ENCODE measurements at regions not wholly inside any gene's neighbourhood (a gene's known extent, or its start where the extent isn't known, plus 50 kb on each side); places are given as distances from the start of the nearest gene placed in this dataset.

DNA sequence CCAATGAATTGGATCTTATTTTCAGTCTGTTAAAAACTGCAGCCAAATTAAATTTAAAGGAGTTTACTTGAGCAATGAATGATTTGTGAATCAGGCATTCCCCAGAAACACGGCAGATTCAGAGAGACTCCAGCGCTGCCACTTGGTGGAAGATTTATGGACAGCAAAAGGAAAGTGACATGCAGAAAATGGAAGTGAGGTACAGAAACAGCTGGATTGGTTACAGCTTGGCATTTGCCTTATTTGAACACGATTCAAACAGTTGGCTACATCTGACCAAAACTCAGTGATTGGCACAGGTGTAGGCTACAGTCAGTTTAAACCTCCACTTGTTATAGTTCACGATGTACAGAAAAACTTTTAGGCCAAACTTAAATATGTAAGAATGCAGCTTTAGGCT is 257.6 kb upstream of the IMPG1 start:
- no peak for DNase-seq
- 66 to 78% (median 73%) methylated on average over 4 of the region's 4 CpGs for WGBS, 4 donors
- H3K4me3 ChIP-seq = no peak overlapping the region
- intact Hi-C loops (cut with DNase I) = no loop called here
- H3K4me1 ChIP-seq = no peaks in the 10 kb centered on the region
- H3K27ac ChIP-seq = no peak overlapping the region
- TF ChIP-seq, protein P1, sequence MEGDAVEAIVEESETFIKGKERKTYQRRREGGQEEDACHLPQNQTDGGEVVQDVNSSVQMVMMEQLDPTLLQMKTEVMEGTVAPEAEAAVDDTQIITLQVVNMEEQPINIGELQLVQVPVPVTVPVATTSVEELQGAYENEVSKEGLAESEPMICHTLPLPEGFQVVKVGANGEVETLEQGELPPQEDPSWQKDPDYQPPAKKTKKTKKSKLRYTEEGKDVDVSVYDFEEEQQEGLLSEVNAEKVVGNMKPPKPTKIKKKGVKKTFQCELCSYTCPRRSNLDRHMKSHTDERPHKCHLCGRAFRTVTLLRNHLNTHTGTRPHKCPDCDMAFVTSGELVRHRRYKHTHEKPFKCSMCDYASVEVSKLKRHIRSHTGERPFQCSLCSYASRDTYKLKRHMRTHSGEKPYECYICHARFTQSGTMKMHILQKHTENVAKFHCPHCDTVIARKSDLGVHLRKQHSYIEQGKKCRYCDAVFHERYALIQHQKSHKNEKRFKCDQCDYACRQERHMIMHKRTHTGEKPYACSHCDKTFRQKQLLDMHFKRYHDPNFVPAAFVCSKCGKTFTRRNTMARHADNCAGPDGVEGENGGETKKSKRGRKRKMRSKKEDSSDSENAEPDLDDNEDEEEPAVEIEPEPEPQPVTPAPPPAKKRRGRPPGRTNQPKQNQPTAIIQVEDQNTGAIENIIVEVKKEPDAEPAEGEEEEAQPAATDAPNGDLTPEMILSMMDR (IDR thresholded peaks at IDR 0.05) = no peak
- no peak for TF ChIP-seq POLR2A (IDR thresholded peaks at IDR 0.05)
- no peaks in the 10 kb centered on the region for H3K27me3 ChIP-seq
- no peaks in the 10 kb centered on the region for H3K36me3 ChIP-seq
- no peak for ATAC-seq
- peaks cover 0 to 37% (median 6%) of the 10 kb centered on the region in 12 donors for H3K9me3 ChIP-seq

DNA sequence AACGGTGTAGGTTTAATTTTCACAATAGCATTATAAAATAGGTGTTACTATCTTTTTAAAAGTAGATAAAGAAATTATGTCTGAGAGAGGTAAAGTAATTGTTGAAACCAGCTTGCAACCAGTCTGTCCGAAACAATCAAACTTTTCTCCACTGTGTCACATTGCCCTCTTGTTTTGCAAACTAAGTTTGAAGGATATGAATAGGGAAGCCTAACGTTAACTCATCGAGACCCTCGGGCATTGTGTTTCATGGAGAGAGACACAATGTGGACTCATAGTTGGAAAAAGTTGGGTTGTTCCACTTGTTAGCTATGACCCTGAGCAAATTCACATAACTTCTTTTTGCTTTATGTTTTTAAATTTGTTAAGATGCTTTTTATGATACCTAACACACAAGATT is 254.4 kb upstream of the IMPG1 start:
- Histone ChIP-seq H3K9me3 (peaks cover 0 to 14% (median 3%) of the 10 kb centered on the region in 12 donors), H3K4me1 (no peaks in the 10 kb centered on the region), H3K36me3 (no peaks in the 10 kb centered on the region), H3K27ac (no peak overlapping the region), H3K27me3 (no peaks in the 10 kb centered on the region), H3K4me3 (no peak overlapping the region)
- 78 to 86% (median 85%) methylated on average over 5 of the region's 5 CpGs for WGBS, 4 donors
- DNase-seq (no peak), ATAC-seq (no peak)
- TF ChIP-seq POLR2A (IDR thresholded peaks at IDR 0.05) = no peak
- TF ChIP-seq, protein P1 (IDR thresholded peaks at IDR 0.05) = no peak
- intact Hi-C loops (cut with DNase I) = no loop called here
